ENCODE measurements at regions not wholly inside any gene's neighbourhood (a gene's known extent, or its start where the extent isn't known, plus 50 kb on each side); places are given as distances from the start of the nearest gene placed in this dataset.

DNA sequence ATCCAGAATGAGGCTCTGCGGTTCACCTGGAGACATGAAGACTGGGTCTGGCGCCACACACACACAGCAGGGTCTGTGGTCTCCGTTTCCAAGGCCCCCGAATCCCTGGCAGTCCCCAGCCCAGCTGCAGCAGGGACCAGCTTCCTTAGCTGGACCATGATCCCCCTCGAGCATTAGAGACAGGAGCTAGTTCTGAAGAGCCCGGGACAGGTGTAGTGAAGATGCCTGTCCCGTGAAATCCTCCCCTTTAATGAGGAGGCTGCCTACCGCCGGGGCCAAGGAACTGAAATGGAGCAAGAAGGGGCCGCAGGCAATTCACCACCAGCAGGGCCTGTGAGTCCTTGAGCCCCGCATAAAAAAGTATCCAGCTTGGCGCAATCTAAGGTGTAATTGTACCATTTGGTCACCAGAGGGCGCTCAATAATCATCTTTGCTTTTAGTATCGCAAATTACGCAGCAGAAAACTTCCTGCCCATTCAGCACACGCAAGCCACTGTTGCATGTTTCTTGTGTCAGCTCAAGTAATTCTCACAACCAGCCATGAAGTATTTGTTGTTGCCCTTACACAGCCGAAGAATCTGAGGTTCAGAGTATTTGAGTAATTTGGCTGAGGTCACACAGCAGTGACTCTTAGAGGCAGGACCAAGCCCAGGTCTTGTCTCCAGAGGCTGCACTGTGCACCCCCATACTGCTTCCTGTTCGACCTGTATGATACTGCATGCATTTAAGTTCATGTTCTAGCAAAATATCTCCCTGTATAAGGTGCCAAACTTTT is 54.3 kb upstream of the PPP2R5C start:
- DNase-seq: peak; percentile 78

DNA sequence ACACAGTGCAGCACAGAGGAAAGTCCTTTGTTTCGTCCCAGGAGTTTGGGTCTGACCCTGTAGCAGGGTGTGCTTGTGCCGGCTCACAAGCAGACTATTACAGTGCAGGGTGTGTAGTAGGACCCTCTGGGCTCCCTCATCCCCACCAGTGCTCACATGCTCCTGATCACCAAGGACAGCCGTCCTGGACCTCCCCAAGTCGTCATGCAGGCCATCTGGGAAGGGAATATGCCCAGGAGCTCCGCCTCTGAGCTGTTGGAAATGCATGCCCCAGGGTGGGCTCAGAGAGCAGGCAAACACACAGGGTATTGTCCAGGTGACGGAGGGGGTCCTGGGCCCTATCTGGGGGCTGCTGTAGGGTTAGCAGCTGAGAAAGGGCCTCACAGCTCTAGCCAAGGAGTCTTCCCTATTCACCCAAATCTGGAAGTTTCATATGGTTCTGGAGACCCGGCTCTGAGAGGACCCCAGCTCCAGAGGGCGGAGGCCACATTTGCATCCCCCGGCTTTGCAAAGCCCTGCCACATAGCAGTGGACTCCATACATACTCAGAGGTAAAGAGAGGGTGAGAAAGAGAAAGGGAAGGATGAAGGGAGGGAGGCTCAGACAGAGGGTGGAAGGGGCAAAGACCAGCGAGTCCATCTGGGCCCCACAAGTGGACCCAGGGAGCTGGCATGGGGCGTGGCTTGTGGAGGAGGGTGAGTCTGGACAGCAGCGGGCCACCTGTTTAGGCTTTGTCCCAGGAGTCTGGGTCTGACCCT is 53.5 kb upstream of the PPP2R5C start:
- no peak for DNase-seq

DNA sequence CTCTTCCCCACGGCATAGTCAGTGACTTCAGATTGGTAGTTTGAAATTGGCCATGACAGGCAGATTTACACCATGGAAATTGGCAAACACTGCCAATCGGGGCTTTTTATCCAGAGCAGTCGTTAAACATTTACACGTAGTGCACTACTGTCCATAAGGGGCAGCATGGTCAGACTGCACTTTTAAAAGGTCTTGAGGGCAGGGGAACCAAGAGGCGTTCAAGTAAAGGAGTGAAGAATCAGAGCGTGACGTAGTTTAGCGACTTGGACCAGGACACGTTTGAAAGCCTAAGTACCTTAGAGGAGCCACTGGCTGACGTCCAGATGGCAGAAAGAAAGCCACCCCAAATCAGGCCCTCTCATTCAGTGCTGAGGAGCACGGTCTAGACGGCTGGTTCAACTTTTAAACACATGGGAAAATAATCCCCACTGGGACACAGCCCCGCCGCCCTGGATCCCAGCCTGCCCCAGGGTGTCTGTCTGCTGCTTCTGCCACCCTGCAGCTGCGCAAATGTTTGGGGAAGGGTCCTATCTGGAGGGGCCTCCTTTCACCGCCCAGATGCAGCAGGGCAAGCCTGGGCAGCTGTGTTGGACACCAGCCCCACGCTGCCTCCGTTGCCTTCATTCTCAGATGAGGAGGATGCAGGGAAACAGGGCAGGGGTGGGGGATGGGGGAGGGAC is 52.5 kb upstream of the PPP2R5C start:
- no peak for DNase-seq

DNA sequence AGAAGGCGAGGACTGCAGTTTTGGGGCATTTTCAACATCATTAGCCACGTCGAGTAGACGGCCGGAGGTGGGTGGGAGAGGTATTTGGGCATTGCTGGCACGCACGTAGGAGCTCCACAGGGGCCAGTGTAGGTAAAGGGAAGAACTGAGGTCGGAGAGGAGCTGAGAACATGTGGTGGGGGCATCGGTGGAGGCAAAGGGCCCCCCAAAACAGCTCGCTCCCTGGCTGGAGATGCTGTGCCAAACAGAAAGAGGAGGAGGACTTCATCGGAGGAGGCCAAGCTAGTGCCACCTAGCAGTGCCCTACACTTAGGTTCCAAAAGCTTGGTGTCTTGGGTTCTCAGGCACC is 52.0 kb upstream of the PPP2R5C start:
- DNase-seq: no peak

DNA sequence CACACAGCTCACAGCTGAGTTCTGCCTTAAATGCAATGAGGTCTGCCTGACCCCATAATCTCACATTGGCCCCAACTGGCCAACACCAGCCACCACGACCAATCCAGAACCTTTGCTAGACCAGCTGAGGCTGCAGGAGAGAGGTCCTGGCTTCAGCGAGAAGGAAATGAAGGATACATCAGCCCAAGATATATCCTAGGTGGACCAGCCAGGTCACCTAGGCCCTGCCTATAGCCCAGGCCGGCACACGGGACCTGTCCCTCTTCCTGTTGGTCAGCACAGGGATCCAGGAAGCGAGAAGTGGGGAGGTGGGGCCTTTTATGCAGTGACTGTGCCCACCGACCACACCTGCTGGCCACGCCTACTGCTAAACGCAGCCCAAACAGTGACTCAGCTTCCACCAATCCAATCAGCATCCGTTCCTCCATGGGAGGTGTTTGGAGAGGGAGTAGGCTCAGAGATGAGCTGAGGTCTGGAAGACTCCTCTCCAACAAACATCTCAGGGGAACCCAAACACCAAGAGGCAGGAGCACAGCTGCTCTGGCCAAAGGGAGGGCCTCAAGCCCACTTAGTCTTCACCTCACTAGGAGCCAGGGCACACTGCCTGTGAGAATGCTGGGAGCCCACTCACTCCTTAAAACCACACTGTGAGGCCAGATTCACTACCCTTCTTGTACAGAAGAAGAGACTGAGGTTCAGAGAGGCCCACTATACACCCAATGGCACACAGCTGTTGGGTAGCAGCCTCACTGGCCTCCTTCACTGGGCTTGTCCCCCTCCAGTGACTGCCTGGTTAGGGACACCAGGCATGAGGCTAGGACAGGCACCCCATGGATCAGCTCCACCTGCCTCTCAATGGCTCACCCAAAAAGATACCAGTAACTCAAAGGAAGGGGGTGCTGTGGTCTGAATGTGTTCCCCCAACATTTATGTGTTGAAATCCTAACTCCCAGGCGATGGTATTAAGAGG is 51.3 kb upstream of the PPP2R5C start:
- no peak for DNase-seq

DNA sequence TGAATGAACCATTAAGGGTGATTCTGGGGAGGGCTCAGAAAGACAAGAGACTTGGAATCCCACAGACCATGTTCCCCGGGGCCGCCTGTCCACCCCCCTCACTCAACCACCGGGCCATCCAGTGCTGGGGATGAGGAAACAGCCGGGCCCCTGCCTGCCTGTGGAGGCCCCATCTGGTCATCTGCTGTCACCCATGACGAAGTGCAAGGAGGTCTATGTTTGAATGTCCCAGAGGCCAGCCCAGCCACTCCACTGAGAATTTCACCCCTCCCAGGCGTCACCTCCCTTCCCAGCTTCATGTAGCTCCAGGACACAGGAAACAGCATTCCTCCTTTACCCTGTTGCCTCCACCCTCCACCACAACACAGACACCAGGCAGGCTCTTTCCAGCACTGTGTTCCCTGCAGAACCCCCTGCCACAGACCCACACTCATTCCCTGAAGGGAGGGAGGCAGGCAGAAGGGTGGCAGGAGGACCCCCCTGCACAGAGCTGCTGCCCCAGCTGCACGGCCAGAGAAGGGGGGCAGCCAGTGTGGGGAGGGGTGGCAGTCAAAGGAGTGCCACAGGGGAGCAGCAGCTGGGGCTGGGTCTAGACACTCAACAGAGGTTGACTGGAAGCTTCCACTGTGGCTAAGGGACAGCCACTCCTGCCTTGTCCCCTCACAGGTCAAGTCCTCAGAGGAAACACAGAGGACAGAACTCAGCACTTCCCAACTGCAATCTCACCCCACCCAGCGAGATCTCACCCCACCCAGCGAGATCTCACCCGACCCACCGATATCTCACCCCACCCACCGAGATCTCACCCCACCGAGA is 50.3 kb upstream of the PPP2R5C start:
- no peak for DNase-seq

All from hindlimb muscle (tissue), 1 donor.